GM12878 (cell line): ENCODE measurements at regions not wholly inside any gene's neighbourhood (a gene's known extent, or its start where the extent isn't known, plus 50 kb on each side); places are given as distances from the start of the nearest gene placed in this dataset.

Source experiments
- EED ChIP-seq: sonication (generic); IDR thresholded peaks from 2 replicates; pipeline ENCODE4 v1.6.1; 2016; ENCODE audit warnings: antibody characterized with exemption, low read depth
- HDAC2 ChIP-seq: fragments of 200-600 bp; sonication (generic); IDR thresholded peaks from 2 replicates; pipeline ENCODE4 v1.6.1; 2017
- JUNB ChIP-seq: IDR thresholded peaks from 2 replicates; pipeline ENCODE4 v1.6.1; 2016; ENCODE audit warnings: antibody characterized with exemption, mild to moderate bottlenecking
- JUND ChIP-seq: IDR thresholded peaks from 2 replicates; pipeline ENCODE4 v1.6.1; 2012; ENCODE audit warnings: low read depth, mild to moderate bottlenecking, low read length, improper control_type of control experiment, moderate library complexity
- MAX ChIP-seq: IDR thresholded peaks from 2 replicates; pipeline ENCODE4 v1.6.1; 2012; ENCODE audit warnings: low read depth, low read length, improper control_type of control experiment
- MYC ChIP-seq: IDR thresholded peaks from 2 replicates; pipeline ENCODE4 v1.6.1; 2011; ENCODE audit warnings: mild to moderate bottlenecking, low read length, moderate library complexity, inconsistent platforms; ENCODE audit not compliant: insufficient read depth, insufficient replicate concordance, insufficient read length, severe bottlenecking
- NRF1 ChIP-seq: conservative IDR thresholded peaks from 2 replicates; pipeline ENCODE4 v1.6.1; 2011; ENCODE audit warnings: mild to moderate bottlenecking, low read depth, low read length, improper control_type of control experiment
- SMC3 ChIP-seq: IDR thresholded peaks from 2 replicates; pipeline ENCODE4 v1.6.1; 2011; ENCODE audit warnings: low read length, improper control_type of control experiment, borderline replicate concordance
- SREBF1 ChIP-seq: IDR thresholded peaks from 2 replicates; pipeline ENCODE4 v1.6.1; 2012; ENCODE audit warnings: mild to moderate bottlenecking, low read length
- ZNF384 ChIP-seq: IDR thresholded peaks from 2 replicates; pipeline ENCODE4 v1.6.1; 2012; ENCODE audit warnings: low read depth, mild to moderate bottlenecking, low read length, improper control_type of control experiment, borderline replicate concordance
- TF ChIP-seq, protein P1 (sequence below), 3 experiments: IDR thresholded peaks in 2 of 3; conservative IDR thresholded peaks in 1 of 3; 2 replicates each; pipeline ENCODE4 v1.5.1; 2011; ENCODE audit warnings: low read depth in 3 of 3, low read length in 3 of 3, mild to moderate bottlenecking in 3 of 3, control low read depth in 2 of 3, moderate library complexity in 2 of 3, inconsistent platforms in 1 of 3, mixed read lengths in 1 of 3; ENCODE audit not compliant: control insufficient read depth in 2 of 3, insufficient read depth in 1 of 3; ENCODE audit errors: extremely low read depth in 1 of 3

DNA sequence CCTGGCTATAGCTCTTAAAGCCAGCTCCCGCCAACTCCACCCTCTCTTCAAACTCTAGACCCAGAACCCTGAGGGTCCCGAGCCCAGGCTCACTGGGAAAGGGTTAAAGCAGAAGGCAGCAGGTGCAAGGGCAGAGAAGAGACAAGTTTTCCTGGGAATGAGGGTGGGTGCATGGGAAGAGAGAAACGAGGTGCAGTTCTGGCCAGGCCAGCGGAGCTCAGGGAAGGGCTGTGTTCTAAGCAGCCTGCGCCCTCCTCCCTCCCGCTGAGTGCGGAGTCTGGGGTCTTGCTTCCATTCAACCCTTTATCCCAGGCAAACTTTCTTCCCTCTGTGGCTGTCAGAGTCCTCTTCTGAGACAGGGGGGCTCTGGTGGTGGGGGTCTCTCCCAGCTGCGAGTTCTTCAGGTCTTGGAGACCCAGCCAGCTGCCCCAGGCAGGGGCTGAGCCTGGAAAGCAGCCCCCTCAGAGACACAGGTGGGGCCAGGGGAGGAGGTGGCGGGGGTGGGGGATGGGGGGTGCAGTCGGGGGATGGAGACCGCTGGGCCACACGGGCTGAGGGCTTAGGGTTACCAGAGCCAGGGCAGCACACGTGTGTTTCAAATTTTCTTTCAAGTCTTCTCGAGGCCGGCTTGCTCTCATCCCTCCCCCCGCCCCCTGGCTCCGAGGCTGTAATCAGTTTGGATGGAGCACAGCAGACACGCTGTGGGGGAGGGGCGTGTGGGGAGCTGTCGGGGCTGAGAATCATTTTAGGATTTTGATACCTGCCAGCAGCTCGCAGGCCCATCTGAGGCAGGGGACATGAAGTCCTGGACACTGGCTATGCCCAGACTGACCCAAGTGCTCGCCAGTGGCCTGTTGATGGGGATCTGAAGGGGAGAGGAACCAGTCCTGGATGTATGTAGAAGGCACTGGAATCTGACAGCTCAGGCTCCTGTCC lies 169.6 kb upstream of the SMIM23 start (continued):
- TF ChIP-seq MYC (no peak), MAX (no peak), SREBF1 (no peak), JUNB (no peak), EED (no peak), JUND (no peak), SMC3 (no peak), HDAC2 (no peak), ZNF384 (no peak), NRF1 (no peak)
- TF ChIP-seq, protein P1, sequence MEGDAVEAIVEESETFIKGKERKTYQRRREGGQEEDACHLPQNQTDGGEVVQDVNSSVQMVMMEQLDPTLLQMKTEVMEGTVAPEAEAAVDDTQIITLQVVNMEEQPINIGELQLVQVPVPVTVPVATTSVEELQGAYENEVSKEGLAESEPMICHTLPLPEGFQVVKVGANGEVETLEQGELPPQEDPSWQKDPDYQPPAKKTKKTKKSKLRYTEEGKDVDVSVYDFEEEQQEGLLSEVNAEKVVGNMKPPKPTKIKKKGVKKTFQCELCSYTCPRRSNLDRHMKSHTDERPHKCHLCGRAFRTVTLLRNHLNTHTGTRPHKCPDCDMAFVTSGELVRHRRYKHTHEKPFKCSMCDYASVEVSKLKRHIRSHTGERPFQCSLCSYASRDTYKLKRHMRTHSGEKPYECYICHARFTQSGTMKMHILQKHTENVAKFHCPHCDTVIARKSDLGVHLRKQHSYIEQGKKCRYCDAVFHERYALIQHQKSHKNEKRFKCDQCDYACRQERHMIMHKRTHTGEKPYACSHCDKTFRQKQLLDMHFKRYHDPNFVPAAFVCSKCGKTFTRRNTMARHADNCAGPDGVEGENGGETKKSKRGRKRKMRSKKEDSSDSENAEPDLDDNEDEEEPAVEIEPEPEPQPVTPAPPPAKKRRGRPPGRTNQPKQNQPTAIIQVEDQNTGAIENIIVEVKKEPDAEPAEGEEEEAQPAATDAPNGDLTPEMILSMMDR (IDR thresholded peaks at IDR 0.05 in 2 of 3, conservative IDR thresholded peaks at IDR 0.05 in 1 of 3; ENCODE audit: control insufficient read depth in 2 of 3, extremely low read depth in 1 of 3, insufficient read depth in 1 of 3, low read depth in 3 of 3, low read length in 3 of 3) = no peak
